ENCODE measurements at regions not wholly inside any gene's neighbourhood (a gene's known extent, or its start where the extent isn't known, plus 50 kb on each side); places are given as distances from the start of the nearest gene placed in this dataset.

GRCh38 chrX:140848800-140849199, 139.2 kb downstream of the LINC00632 start:
- FAIRE-seq (no peak), DNase-seq (ENCODE audit: insufficient read length, low spot score) (no peak)
- no peak for TF ChIP-seq POLR2A (IDR thresholded peaks at IDR 0.05; ENCODE audit: low read depth, low read length)

GRCh38 chrX:140860718-140861117, 141.7 kb upstream of the SPANXB1 start:
- FAIRE-seq = no peak
- no peak for TF ChIP-seq POLR2A (IDR thresholded peaks at IDR 0.05; ENCODE audit: low read depth, low read length)
- no peak for DNase-seq (ENCODE audit: insufficient read length, low spot score)

GRCh38 chrX:140866446-140866845, 135.9 kb upstream of the SPANXB1 start:
- no peak for FAIRE-seq
- no peak for DNase-seq (ENCODE audit: insufficient read length, low spot score)
- TF ChIP-seq POLR2A (IDR thresholded peaks at IDR 0.05; ENCODE audit: low read depth, low read length) = no peak

GRCh38 chrX:140912606-140913005, 89.8 kb upstream of the SPANXB1 start:
- FAIRE-seq (no peak), DNase-seq (ENCODE audit: insufficient read length, low spot score) (no peak)
- no peak for TF ChIP-seq POLR2A (IDR thresholded peaks at IDR 0.05; ENCODE audit: low read depth, low read length)

- DNase-seq (ENCODE audit: insufficient read length, low spot score) = no peak
- TF ChIP-seq POLR2A (IDR thresholded peaks at IDR 0.05; ENCODE audit: low read depth, low read length) = no peak
- FAIRE-seq = no peak
Observed at GRCh38 chrX:140913802-140914501, 88.4 kb upstream of the SPANXB1 start.

GRCh38 chrX:140916872-140917271, 85.5 kb upstream of the SPANXB1 start:
- no peak for DNase-seq (ENCODE audit: insufficient read length, low spot score)
- FAIRE-seq = no peak
- no peak for TF ChIP-seq POLR2A (IDR thresholded peaks at IDR 0.05; ENCODE audit: low read depth, low read length)

- FAIRE-seq (no peak), DNase-seq (ENCODE audit: insufficient read length, low spot score) (no peak)
- no peak for TF ChIP-seq POLR2A (IDR thresholded peaks at IDR 0.05; ENCODE audit: low read depth, low read length)
Observed at GRCh38 chrX:140917354-140918115, 84.9 kb upstream of the SPANXB1 start.

- FAIRE-seq (peak; percentile 71), DNase-seq (ENCODE audit: insufficient read length, low spot score) (peak; percentile 5)
- TF ChIP-seq POLR2A (IDR thresholded peaks at IDR 0.05; ENCODE audit: low read depth, low read length) = no peak
Observed at GRCh38 chrX:140918398-140919038, 83.9 kb upstream of the SPANXB1 start.

- DNase-seq (ENCODE audit: insufficient read length, low spot score) (no peak), FAIRE-seq (no peak)
- no peak for TF ChIP-seq POLR2A (IDR thresholded peaks at IDR 0.05; ENCODE audit: low read depth, low read length)
Observed at GRCh38 chrX:140920416-140920815, 82.0 kb upstream of the SPANXB1 start.

GRCh38 chrX:140923118-140923517, 79.3 kb upstream of the SPANXB1 start:
- DNase-seq (ENCODE audit: insufficient read length, low spot score) = no peak
- no peak for FAIRE-seq
- TF ChIP-seq POLR2A (IDR thresholded peaks at IDR 0.05; ENCODE audit: low read depth, low read length) = no peak

- TF ChIP-seq POLR2A (IDR thresholded peaks at IDR 0.05; ENCODE audit: low read depth, low read length) = no peak
- FAIRE-seq = no peak
- DNase-seq (ENCODE audit: insufficient read length, low spot score) = no peak
Observed at GRCh38 chrX:140928739-140929138, 73.7 kb upstream of the SPANXB1 start.

- TF ChIP-seq POLR2A (IDR thresholded peaks at IDR 0.05; ENCODE audit: low read depth, low read length) = no peak
- no peak for FAIRE-seq
- DNase-seq (ENCODE audit: insufficient read length, low spot score) = no peak
Observed at GRCh38 chrX:140933016-140933415, 69.4 kb upstream of the SPANXB1 start.

- no peak for TF ChIP-seq POLR2A (IDR thresholded peaks at IDR 0.05; ENCODE audit: low read depth, low read length)
- DNase-seq (ENCODE audit: insufficient read length, low spot score) = no peak
- FAIRE-seq = no peak
Observed at GRCh38 chrX:140933874-140934655, 68.3 kb upstream of the SPANXB1 start.

- FAIRE-seq (no peak), DNase-seq (ENCODE audit: insufficient read length, low spot score) (no peak)
- no peak for TF ChIP-seq POLR2A (IDR thresholded peaks at IDR 0.05; ENCODE audit: low read depth, low read length)
Observed at GRCh38 chrX:140943513-140943912, 58.9 kb upstream of the SPANXB1 start.
